Stimulated activated memory B cell treated with anti-CD40 and anti-IgM and Interleukin-4, amounts not matched to agents 10 μg/mL and 1 μg/mL and 100 μg/mL, for 72 hours (primary cell): ENCODE measurements at regions not wholly inside any gene's neighbourhood (a gene's known extent, or its start where the extent isn't known, plus 50 kb on each side); places are given as distances from the start of the nearest gene placed in this dataset.

Source experiments
- ATAC-seq: fragments of 150-1000 bp; cut with Tn5 transposase; 2 replicates; pipeline ENCODE4 v1.10.0; 2021
- H3K27ac Mint-ChIP-seq: one replicate; pipeline ENCODE4 v1.8.0; 2022; ENCODE audit warnings: mild to moderate bottlenecking, mixed read lengths
- H3K27me3 Mint-ChIP-seq: one replicate; pipeline ENCODE4 v1.8.0; 2022; ENCODE audit warnings: mixed read lengths
- H3K36me3 Mint-ChIP-seq: one replicate; pipeline ENCODE4 v1.8.0; 2022; ENCODE audit warnings: mixed read lengths
- H3K4me1 Mint-ChIP-seq: one replicate; pipeline ENCODE4 v1.8.0; 2022; ENCODE audit warnings: mixed read lengths
- H3K4me3 Mint-ChIP-seq: one replicate; pipeline ENCODE4 v1.8.0; 2022; ENCODE audit warnings: mild to moderate bottlenecking, moderate library complexity, mixed read lengths
- H3K9me3 Mint-ChIP-seq: one replicate; pipeline ENCODE4 v1.8.0; 2022; ENCODE audit warnings: mixed read lengths

GRCh38 chr10:35707642-35708425, 65.7 kb upstream of the FZD8 start:
- ATAC-seq: no peak
- Mint-ChIP-seq H3K4me3 (no peak overlapping the region), H3K36me3 (no peaks in the 10 kb centered on the region), H3K27me3 (peaks cover 19% of the 10 kb centered on the region), H3K4me1 (no peaks in the 10 kb centered on the region), H3K27ac (no peak overlapping the region), H3K9me3 (peaks cover 6% of the 10 kb centered on the region)

GRCh38 chr10:35706959-35707358, 64.9 kb upstream of the FZD8 start:
- no peak overlapping the region for H3K27ac Mint-ChIP-seq
- H3K27me3 Mint-ChIP-seq: peaks cover 19% of the 10 kb centered on the region
- no peak overlapping the region for H3K4me3 Mint-ChIP-seq
- no peak for ATAC-seq
- H3K36me3 Mint-ChIP-seq: no peaks in the 10 kb centered on the region
- peaks cover 6% of the 10 kb centered on the region for H3K9me3 Mint-ChIP-seq
- H3K4me1 Mint-ChIP-seq: no peaks in the 10 kb centered on the region

GRCh38 chr10:35705671-35706070, 63.6 kb upstream of the FZD8 start:
- Mint-ChIP-seq H3K4me3 (no peak overlapping the region), H3K9me3 (peaks cover 8% of the 10 kb centered on the region), H3K27ac (no peak overlapping the region), H3K27me3 (peaks cover 9% of the 10 kb centered on the region), H3K36me3 (no peaks in the 10 kb centered on the region), H3K4me1 (no peaks in the 10 kb centered on the region)
- no peak for ATAC-seq

- H3K36me3 Mint-ChIP-seq: no peaks in the 10 kb centered on the region
- H3K27ac Mint-ChIP-seq: no peak overlapping the region
- H3K9me3 Mint-ChIP-seq: peaks cover 9% of the 10 kb centered on the region
- ATAC-seq: no peak
- H3K4me3 Mint-ChIP-seq: no peak overlapping the region
- H3K27me3 Mint-ChIP-seq: peaks cover 3% of the 10 kb centered on the region
- no peaks in the 10 kb centered on the region for H3K4me1 Mint-ChIP-seq
These were observed 63.0 kb upstream of the FZD8 start for GRCh38 chr10:35705051-35705450.

- ATAC-seq: no peak
- peaks cover 9% of the 10 kb centered on the region for H3K9me3 Mint-ChIP-seq
- H3K4me3 Mint-ChIP-seq: no peak overlapping the region
- H3K4me1 Mint-ChIP-seq: no peaks in the 10 kb centered on the region
- no peaks in the 10 kb centered on the region for H3K36me3 Mint-ChIP-seq
- H3K27ac Mint-ChIP-seq: no peak overlapping the region
- no peaks in the 10 kb centered on the region for H3K27me3 Mint-ChIP-seq
These were observed 62.3 kb upstream of the FZD8 start for GRCh38 chr10:35704401-35704800.

- peaks cover 3% of the 10 kb centered on the region for H3K9me3 Mint-ChIP-seq
- H3K36me3 Mint-ChIP-seq: no peaks in the 10 kb centered on the region
- ATAC-seq: no peak
These were observed 58.4 kb upstream of the FZD8 start for GRCh38 chr10:35700487-35700882.

GRCh38 chr10:35699848-35700486, 57.9 kb upstream of the FZD8 start:
- ATAC-seq: no peak
- H3K27me3 Mint-ChIP-seq: no peaks in the 10 kb centered on the region
- H3K27ac Mint-ChIP-seq: no peak overlapping the region
- H3K9me3 Mint-ChIP-seq: peaks cover 3% of the 10 kb centered on the region
- H3K4me3 Mint-ChIP-seq: no peak overlapping the region
- H3K4me1 Mint-ChIP-seq: no peaks in the 10 kb centered on the region
- H3K36me3 Mint-ChIP-seq: no peaks in the 10 kb centered on the region

More at GRCh38 chr10:35700487-35700882, 58.4 kb upstream of the FZD8 start:
- Mint-ChIP-seq H3K27ac (no peak overlapping the region), H3K4me3 (no peak overlapping the region), H3K4me1 (no peaks in the 10 kb centered on the region), H3K27me3 (no peaks in the 10 kb centered on the region)

GRCh38 chr10:35696392-35697287, 54.5 kb upstream of the FZD8 start:
- ATAC-seq: no peak
- no peaks in the 10 kb centered on the region for H3K4me1 Mint-ChIP-seq
- H3K27me3 Mint-ChIP-seq: no peaks in the 10 kb centered on the region
- H3K27ac Mint-ChIP-seq: no peak overlapping the region
- no peak overlapping the region for H3K4me3 Mint-ChIP-seq
- H3K9me3 Mint-ChIP-seq: peaks cover 3% of the 10 kb centered on the region
- H3K36me3 Mint-ChIP-seq: no peaks in the 10 kb centered on the region

GRCh38 chr10:35693800-35694199, 51.7 kb upstream of the FZD8 start:
- Mint-ChIP-seq H3K27me3 (no peaks in the 10 kb centered on the region), H3K36me3 (no peaks in the 10 kb centered on the region), H3K27ac (no peak overlapping the region), H3K9me3 (no peaks in the 10 kb centered on the region), H3K4me3 (no peak overlapping the region), H3K4me1 (no peaks in the 10 kb centered on the region)
- no peak for ATAC-seq
